PC-9 (cell line): ENCODE measurements at regions not wholly inside any gene's neighbourhood (a gene's known extent, or its start where the extent isn't known, plus 50 kb on each side); places are given as distances from the start of the nearest gene placed in this dataset.

Source experiments
- BruUV-seq: library from RNA; stranded (reverse); fragments of 400-500 nt; replicated peaks from 2 replicates; lab custom pipeline; 2021; lab: Mats Ljungman, UMichigan
- CTCF ChIA-PET: fragments of 300-600 bp; sonication (Branson Sonifier 250); formaldehyde crosslinking; loops from one replicate; lab custom pipeline; 2022; ENCODE audit warnings: antibody characterized with exemption; lab: Charles Lee
- POLR2A ChIA-PET: fragments of 300-600 bp; sonication (Branson Sonifier 250); formaldehyde crosslinking; loops from one replicate; lab custom pipeline; 2022; ENCODE audit warnings: antibody characterized with exemption; ENCODE audit not compliant: unreplicated experiment; lab: Charles Lee
- DNase-seq, 2 experiments: peaks; one replicate each; pipeline versions ENCODE4 v3.0.0 to v3.0.0-alpha.2; 2015 to 2022; ENCODE audit warnings: mixed read lengths in 1 of 2
- H2AFZ ChIP-seq: fragments of 200-600 bp; sonication (generic); 2 replicates; pipeline ENCODE4 v1.8.1; 2017; ENCODE audit warnings: antibody characterized with exemption
- H3F3A ChIP-seq: fragments of 200-600 bp; sonication (generic); 2 replicates; pipeline ENCODE4 v1.8.1; 2017; ENCODE audit warnings: antibody characterized with exemption, mild to moderate bottlenecking, low read depth; ENCODE audit not compliant: insufficient read depth
- H3K27ac ChIP-seq: fragments of 200-600 bp; sonication (generic); 2 replicates; pipeline ENCODE4 v1.6.1; 2016; ENCODE audit warnings: mixed run types
- H3K27me3 ChIP-seq: fragments of 200-600 bp; sonication (generic); 2 replicates; pipeline ENCODE4 v1.6.1; 2016; ENCODE audit warnings: low read depth, mixed run types; ENCODE audit not compliant: insufficient read depth
- H3K36me3 ChIP-seq: fragments of 200-600 bp; sonication (generic); 2 replicates; pipeline ENCODE4 v1.6.1; 2016; ENCODE audit warnings: low read depth, mixed run types
- H3K4me1 ChIP-seq: fragments of 200-600 bp; sonication (generic); replicated peaks from 2 replicates; pipeline ENCODE4 v1.6.1; 2016; ENCODE audit warnings: mixed run types; ENCODE audit not compliant: insufficient read depth
- H3K4me2 ChIP-seq: fragments of 200-600 bp; sonication (generic); 2 replicates; pipeline ENCODE4 v1.6.1; 2017; ENCODE audit warnings: mixed run types
- H3K4me3 ChIP-seq: fragments of 200-600 bp; sonication (generic); 2 replicates; pipeline ENCODE4 v1.6.1; 2016; ENCODE audit warnings: mixed run types
- H3K79me2 ChIP-seq: fragments of 200-600 bp; sonication (generic); 2 replicates; pipeline ENCODE4 v1.6.1; 2017; ENCODE audit warnings: low read depth, mixed run types
- H3K9me2 ChIP-seq: fragments of 200-600 bp; sonication (generic); 2 replicates; pipeline ENCODE4 v1.8.1; 2017; ENCODE audit warnings: mild to moderate bottlenecking; ENCODE audit not compliant: insufficient read depth
- H3K9me3 ChIP-seq: fragments of 200-600 bp; sonication (generic); 2 replicates; pipeline ENCODE4 v1.8.1; 2016; ENCODE audit warnings: low read depth; ENCODE audit not compliant: insufficient read depth
- H4K20me1 ChIP-seq: fragments of 200-600 bp; sonication (generic); 2 replicates; pipeline ENCODE4 v1.8.1; 2017; ENCODE audit not compliant: insufficient read depth
- EZH2 ChIP-seq: fragments of 200-600 bp; sonication (generic); IDR thresholded peaks from 2 replicates; pipeline ENCODE4 v1.8.0; 2017; ENCODE audit warnings: antibody characterized with exemption, low read depth
- intact Hi-C: fragments of 100-400 bp; cut with micrococcal nuclease; formaldehyde crosslinking; loops from one replicate; pipeline ENCODE4 v1.10.0; 2022; ENCODE audit not compliant: unreplicated experiment
- TF ChIP-seq, protein P1 (sequence below): fragments of 200-600 bp; sonication (generic); conservative IDR thresholded peaks from 2 replicates; pipeline ENCODE4 v1.6.1; 2017; ENCODE audit warnings: mixed run types, antibody characterized with exemption, mild to moderate bottlenecking, moderate library complexity

DNA sequence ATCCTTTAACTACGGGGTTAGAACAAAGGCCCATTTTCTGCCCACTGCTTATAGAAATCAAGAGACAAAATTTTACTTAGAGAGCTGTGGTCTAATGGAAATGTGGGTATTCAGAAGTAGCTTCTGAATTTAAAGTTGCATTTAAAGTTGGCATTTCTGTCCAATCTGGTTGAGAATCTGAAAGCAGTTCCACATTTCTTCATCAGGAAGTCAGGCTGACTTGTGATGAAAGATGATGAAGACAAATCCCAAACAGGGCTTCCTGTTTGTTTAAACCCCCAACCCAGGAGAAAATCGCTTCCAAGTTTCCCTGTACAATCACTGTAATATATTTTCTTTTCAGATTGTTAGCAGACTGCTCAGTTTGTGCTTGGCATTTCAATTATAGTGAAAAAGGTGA, 345.3 kb downstream of the SPRY1 start:
- H3K4me2 ChIP-seq: no peak overlapping the region
- ChIA-PET CTCF (no interaction called here), POLR2A (no interaction called here)
- BruUV-seq: no TSS peak
- peak overlapping the region; percentile 31; the same call in 1 of the 2 replicates for H2AFZ ChIP-seq
- no peaks in the 10 kb centered on the region for H3K9me3 ChIP-seq
- H3K36me3 ChIP-seq: no peaks in the 10 kb centered on the region
- H3K27ac ChIP-seq: no peak overlapping the region
- H3K27me3 ChIP-seq: no peaks in the 10 kb centered on the region
- H3K4me1 ChIP-seq: no peaks in the 10 kb centered on the region
- H3K4me3 ChIP-seq: no peak overlapping the region
- intact Hi-C loops: loop anchor here (10.0 kb wide), 1 partner anchor 67 kb away; no protein-coding TSS in a partner anchor
- H3K9me2 ChIP-seq: no peaks in the 10 kb centered on the region
- H4K20me1 ChIP-seq: no peaks in the 10 kb centered on the region
- H3F3A ChIP-seq: no peaks in the 10 kb centered on the region
- H3K79me2 ChIP-seq: no peaks in the 10 kb centered on the region
- DNase-seq: peak in 1 of 2 experiments; percentile 21
- TF ChIP-seq, protein P1, sequence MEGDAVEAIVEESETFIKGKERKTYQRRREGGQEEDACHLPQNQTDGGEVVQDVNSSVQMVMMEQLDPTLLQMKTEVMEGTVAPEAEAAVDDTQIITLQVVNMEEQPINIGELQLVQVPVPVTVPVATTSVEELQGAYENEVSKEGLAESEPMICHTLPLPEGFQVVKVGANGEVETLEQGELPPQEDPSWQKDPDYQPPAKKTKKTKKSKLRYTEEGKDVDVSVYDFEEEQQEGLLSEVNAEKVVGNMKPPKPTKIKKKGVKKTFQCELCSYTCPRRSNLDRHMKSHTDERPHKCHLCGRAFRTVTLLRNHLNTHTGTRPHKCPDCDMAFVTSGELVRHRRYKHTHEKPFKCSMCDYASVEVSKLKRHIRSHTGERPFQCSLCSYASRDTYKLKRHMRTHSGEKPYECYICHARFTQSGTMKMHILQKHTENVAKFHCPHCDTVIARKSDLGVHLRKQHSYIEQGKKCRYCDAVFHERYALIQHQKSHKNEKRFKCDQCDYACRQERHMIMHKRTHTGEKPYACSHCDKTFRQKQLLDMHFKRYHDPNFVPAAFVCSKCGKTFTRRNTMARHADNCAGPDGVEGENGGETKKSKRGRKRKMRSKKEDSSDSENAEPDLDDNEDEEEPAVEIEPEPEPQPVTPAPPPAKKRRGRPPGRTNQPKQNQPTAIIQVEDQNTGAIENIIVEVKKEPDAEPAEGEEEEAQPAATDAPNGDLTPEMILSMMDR: no peak
- no peak for TF ChIP-seq EZH2

DNA sequence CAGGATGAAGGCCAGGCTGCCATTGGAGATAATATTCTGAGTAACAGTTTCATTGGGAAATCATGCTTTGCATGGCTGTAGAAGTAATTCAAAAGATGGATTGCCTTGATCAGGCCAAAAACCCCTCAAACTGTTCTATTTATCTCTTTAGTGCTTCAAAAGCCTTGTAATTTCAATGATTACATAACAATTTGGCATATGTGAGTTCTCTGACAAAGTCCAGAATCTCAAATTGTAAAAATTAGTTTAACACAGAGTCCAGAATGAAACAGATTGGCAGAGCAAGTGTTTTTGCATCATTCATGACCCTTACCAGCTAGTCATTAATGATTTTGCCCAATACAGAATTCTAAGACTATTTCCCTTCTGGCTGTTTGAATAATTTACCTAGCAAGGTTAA, 347.3 kb downstream of the SPRY1 start:
- Histone ChIP-seq H2AFZ (no peak overlapping the region), H3K9me2 (0 out of 2 replicates have a peak, but pooled peaks cover 3% of the 10 kb centered on the region), H3K27ac (no peak overlapping the region), H3F3A (no peaks in the 10 kb centered on the region), H3K4me3 (no peak overlapping the region), H3K36me3 (no peaks in the 10 kb centered on the region), H3K4me1 (no peaks in the 10 kb centered on the region), H3K27me3 (no peaks in the 10 kb centered on the region), H3K4me2 (no peak overlapping the region), H3K79me2 (no peaks in the 10 kb centered on the region), H3K9me3 (no peaks in the 10 kb centered on the region), H4K20me1 (no peaks in the 10 kb centered on the region)
- TF ChIP-seq, protein P1: no peak
- no peak for TF ChIP-seq EZH2
- ChIA-PET CTCF (no interaction called here), POLR2A (no interaction called here)
- peak in 1 of 2 experiments; percentile 15 for DNase-seq
- intact Hi-C loops: loop anchor here (10.0 kb wide), 1 partner anchor 69 kb away; no protein-coding TSS in a partner anchor
- BruUV-seq: no TSS peak

DNA sequence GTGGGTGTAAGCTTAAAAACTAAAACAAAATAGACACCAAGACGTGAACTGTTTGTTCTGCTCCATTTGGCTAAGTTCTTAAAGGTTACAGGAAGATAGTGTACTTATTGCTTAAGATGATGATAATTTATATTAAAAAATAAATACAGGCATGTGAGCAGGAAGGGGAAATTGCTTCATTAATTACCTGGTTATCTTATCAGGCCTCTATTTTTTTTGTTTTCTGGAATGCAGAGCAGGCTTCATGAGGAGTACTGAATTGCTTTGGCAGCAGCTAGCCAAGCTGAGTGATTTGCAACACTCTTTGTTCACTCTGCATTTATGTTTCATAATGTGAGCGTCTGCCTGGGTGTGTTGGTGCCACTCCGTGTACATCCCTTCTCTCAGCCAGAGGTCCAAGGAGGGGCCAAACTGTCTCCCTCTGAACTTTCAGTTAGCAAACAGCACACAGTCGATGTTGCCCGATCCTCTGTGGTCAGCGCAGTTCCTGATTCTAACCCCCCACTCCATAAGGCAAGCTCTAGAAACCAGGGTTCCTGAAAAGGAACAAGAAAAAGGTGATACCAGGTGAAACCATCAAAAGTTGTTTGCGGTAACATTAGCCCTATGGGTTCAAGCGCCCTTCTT, 348.2 kb downstream of the SPRY1 start:
- TF ChIP-seq, protein P1: no peak
- no peak for TF ChIP-seq EZH2
- Histone ChIP-seq H2AFZ (no peak overlapping the region), H3K79me2 (no peaks in the 10 kb centered on the region), H4K20me1 (no peaks in the 10 kb centered on the region), H3K9me3 (no peaks in the 10 kb centered on the region), H3K4me1 (peaks cover 2% of the 10 kb centered on the region; the same call in 1 of the 2 replicates), H3K4me3 (no peak overlapping the region), H3F3A (no peaks in the 10 kb centered on the region), H3K36me3 (no peaks in the 10 kb centered on the region), H3K9me2 (0 out of 2 replicates have a peak, but pooled peaks cover 3% of the 10 kb centered on the region), H3K27ac (no peak overlapping the region), H3K4me2 (no peak overlapping the region), H3K27me3 (no peaks in the 10 kb centered on the region)
- intact Hi-C loops: loop anchor here (10.0 kb wide), 1 partner anchor 70 kb away; no protein-coding TSS in a partner anchor
- ChIA-PET POLR2A (no interaction called here), CTCF (no interaction called here)
- no TSS peak for BruUV-seq
- DNase-seq: peak in 1 of 2 experiments; percentile 8
